Right renal pelvis (tissue), 4 donors: ENCODE measurements at regions not wholly inside any gene's neighbourhood (a gene's known extent, or its start where the extent isn't known, plus 50 kb on each side); places are given as distances from the start of the nearest gene placed in this dataset.

Experiments
- DNase-seq, 4 donors: peaks; one replicate each; pipeline ENCODE4 v3.0.0-alpha.2; 2013; ENCODE audit warnings: low read depth in 4 of 4, low spot score in 3 of 4, missing footprints in 1 of 4

DNA sequence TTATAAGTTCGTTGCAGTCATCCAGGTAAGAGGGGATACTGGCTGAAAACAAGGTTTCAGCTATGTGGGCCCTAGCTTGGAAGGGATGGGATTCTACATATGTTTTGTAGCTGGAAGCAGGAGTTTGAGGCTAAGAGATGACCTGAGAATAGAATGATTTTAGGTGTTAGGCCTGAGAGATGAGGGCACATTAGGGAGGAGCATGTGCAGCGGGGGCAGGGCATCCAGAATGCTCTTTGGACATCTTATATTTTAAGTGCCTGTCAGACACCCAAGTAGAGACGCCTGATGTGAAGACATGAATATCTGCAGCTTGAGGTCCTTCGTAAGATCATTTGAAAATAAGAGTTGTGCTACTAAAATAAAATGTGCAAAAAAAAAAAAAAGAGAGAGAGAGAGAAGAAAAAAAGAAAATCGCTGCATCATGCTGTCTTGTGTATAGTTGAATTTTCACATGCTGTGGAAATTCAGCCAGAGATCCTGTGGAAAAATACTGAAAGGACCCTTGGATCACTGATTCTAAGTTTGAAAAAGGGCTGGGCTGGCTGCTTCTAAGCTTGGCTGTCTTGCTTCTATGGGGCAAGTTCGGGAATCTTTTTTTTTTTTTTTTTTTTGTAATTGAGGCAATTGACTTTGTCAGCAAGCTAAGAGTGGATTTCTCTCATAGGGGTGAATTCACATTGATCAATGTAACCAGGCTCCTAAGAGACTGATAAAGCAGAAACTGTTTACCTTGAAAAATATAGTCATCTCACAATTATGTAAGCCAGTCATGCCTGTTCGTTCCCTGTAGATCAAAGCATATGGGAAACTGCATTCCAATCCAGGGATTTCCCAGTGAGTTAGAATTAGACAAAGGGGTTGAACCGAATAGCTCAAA, 341.0 kb upstream of the GATB start:
- no peak for DNase-seq

DNA sequence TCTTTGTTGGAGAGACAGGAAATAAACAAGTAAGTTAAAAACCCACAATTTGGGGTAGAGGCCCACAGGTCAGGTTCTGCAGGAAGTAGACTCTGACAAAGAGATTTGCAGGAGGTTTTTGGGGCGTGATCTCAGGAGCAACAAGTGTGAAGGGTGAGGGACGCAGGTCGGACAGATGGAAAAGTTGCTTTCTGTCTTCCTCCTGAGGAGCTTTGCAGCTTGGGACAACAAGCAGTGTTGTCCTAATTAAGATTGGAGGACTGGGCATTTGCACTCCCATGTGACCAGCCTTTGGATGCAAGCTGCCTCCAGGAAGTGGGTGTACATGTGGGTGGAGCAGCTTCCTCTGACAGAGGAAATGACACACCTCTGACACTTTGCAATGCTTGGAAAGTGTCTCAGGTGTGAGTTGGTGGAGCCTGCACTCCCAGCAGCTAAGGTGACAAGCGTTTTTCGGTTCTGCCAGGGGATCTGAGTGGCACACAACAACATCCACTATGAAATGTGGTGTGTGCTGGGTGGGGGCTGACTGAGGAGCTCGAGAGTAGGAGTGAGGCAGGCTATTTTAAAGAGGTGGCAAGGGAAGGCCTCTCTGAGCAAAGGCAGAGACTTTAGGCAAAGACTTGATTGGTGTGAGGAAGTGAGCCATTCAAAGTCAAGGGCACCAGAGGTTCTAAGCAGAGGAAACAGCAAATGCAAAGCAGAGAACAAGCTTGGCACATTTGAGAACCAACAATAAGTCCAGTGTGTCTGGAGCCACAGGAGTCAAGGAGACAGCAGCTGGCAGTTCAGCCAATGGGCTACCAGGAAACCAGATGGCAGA, 339.8 kb upstream of the GATB start:
- no peak for DNase-seq

DNA sequence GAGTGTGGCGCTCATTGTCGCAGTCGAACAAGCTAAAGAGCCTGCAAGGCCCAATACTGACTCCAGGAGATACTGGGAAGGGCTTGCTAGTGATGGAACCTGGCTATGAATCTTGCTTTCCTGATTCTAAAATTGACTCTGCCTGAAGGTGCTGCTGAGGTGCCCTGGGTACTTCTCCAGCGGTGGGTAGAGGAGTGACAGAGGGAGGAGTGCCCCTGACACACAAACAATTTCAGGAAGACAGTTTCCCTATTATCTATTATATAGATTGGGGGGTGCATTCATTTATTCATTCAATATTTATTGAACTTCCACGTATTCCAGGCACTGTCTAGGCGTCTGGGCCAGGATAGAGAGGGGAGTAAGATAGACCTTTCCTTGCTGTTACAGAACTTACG, 339.2 kb upstream of the GATB start:
- DNase-seq, result no peak

DNA sequence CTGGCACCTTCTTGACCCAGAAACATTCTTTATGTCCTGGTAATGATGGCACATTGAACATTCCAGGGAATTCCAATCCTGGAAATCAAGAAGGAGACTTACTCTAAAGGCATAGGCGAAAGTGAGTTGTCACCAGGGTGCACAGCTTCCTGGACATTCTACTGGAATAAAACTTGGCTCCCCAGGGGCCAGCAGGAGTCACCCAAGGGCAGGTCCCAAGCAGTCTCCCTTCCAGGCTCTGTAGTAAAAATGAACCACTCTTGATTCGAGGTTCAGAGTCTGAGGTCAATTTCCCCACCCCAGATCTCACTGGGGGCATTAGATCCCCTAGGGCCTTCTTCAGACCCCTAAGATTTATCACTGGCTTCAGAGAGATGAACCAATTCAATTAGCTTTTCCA, 338.7 kb upstream of the GATB start:
- no peak for DNase-seq

DNA sequence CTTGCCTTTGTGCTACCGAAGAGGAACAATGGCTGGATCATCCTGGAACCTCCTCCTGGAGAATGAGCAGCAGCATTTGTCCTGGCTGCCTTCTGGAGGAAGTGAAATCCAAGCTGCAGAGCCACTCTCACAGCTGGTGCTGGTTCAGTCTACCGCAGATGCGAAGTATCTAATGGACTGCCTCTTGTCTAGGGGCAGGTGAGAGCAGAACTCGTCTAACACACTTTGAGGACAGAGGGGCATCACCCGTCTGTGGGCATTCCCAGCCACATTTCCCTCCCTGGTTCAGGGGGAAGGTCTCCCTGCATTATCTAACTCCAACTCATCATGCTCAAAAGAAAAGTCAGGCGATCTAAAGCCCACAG, 338.2 kb upstream of the GATB start:
- no peak for DNase-seq

DNA sequence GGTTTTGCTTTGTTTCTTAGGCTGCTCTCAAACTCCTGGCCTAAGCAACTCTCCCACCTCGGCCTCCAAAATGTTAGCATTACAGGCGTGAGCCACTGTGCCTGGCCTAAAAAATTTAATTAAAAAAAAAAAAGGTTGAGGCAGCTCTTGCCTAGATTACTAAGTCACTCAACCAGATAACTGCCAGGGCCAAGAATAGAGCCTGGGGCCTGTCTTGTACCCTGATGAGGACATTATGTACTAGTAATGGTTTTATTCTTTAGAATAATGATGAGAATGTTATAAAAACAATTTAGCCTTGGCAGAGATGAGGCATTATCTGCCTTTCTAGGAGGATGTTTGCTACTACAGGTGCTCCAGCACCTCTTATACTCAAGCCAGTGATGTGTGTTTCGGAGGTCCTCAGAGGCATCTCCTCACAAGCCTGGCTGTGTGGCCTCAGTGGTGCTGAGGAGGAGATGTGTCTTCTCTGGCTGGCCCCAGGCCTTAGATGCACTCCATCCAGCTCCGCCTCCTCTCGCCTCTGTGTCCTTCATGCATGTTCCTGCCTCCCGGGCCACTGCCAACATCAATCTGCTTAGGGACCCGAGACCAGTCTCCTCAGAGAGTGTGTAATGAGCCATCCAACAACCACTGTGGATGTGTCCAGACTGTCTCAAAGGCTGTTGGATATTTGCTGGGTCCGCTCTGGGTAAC, 337.7 kb upstream of the GATB start:
- DNase-seq, result no peak

DNA sequence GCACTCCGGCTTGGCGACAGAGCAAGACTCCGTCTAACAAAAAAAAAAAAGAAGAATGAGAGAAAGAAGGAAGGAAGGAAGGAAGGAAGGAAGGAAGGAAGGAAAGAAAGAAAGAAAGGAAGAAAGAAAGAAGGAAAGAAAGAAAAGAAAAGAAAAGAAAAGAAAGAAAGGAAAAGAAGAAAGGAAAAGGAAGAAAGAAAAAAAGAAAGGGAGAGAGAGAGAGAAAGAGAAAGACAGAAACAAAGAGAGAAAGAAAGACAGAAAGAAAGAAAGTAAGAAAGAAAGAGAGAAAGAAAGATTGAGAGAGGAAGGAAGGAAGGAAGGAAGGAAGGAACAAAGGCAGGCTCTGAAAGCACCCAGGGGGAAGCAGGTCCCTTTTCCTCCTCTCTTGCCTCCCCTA, 336.6 kb upstream of the GATB start:
- no peak for DNase-seq

DNA sequence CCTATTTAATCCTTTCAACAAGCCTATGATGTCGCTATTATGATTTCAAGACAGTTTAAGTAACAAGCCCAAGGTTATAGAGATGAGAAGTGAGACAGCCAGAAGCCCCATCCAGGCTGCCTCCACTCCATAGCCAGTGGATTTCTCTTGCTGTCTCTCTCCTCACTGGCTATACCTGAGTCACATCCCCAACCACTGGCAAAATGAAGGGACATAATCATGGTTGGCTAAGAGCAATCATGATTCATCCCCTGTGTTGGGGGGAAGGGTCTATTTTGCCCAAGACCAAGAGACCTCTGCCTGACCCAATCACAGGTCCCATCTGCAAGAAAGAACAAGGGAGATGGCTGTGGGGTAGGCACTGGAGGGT, 334.9 kb upstream of the GATB start:
- no peak for DNase-seq

DNA sequence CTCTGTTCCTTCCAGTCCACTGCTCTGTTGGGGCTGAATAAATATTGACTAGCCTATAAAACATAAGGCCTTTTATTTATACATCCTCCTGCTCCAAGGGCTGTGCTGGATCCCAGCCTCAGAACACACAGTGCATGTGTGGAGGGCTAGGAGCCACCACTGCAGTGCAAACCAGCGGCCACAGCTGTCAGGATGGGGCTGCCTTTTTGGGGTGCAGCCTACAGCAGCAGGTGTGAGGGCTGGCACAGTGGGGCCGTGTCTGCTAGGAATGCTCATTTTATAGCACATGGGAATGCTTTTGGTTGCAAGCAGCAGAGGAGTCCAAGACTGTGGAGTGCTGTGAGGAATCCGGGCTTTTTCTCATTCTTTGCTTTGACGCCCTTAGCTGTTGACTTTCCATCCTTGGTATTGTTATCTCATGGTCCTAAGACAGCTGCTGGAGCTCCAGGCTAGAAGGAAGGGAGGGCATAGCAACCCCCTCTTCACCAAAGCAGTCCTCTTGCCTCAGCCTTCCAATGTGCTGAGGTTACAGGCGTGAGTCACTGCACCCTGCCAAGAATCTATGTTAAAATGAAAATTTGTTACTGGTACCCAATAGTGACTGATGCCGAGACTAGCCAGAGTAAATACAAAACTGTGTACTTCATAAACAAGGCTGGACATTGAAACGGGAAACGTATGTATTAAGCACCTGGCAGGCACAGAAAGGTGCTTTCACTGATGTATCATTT, 334.3 kb upstream of the GATB start:
- DNase-seq, result no peak

DNA sequence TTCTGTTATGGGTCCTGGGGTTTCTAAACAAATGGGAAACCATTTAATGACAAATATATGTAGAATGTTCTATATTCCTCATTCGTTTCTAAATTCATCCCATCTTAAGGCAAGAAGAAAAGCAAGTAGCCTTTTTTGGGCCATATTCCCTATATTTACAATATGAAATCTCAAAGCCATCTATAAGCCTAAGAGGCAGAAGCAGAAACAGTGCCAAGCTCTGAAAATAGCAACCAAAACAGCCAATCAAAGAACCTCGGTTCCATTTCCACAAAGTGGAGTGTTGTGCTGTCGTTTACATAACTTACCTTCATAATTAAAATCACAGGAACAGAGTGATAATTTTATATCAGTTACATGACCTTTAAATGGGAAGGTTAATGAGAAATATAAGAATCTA, 330.6 kb upstream of the GATB start:
- DNase-seq, result no peak

DNA sequence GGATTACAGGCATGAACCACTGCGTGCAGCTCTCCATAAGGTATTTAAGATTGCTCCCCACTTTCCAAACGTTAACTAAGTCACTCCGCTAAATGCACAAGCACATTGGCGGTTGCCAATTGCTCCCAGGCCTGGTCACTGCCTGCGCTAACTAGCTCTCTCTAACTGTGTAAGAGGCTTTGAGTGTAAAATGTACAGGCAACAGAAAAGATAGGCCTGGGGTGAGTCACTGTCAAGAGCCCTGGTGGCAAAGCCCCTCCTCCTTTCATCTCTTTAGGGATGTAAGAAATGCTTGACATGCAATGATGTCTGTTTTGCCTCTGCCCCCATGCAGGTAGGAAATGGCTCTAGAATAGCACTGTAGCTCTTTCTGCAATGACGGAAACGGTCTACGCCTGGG, 329.7 kb upstream of the GATB start:
- DNase-seq, result no peak

DNA sequence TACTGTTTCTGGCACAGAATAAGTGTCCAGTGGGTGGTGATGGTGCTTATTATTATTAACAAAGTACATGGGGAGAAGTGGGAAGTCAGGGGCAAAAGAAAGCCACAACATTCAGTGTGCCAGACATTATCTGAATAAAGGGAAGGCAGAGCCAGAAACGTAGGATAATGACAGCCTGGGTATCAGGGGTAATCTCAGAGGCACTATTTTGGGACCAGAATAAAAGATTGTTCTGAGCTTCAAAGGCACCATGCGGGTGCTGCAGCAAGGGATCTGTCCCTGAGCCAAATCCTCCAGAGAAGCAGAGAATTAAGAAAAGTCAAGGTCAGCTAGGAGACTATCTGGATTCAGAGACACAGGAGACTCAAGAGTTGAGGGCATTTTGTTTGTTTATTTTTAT, 328.8 kb upstream of the GATB start:
- no peak for DNase-seq

DNA sequence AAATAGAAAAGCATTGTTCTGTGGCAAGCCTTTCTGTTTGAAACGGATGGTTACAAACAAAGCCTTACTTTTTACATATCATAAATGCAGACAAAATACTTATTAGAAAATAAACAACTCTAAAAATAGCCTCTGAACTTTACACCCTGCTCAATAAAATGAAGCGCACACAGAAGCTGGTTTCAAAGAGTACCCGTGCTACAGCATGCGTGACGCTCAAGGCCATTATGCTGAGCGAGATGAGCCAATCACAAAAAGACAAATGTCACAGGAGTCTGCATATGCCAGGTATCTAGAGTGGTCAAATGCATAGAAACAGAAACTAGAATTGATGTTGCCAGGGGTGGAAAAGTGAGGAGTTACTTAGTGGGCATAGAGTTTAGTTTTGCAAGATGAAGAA, 326.5 kb upstream of the GATB start:
- DNase-seq, result no peak

DNA sequence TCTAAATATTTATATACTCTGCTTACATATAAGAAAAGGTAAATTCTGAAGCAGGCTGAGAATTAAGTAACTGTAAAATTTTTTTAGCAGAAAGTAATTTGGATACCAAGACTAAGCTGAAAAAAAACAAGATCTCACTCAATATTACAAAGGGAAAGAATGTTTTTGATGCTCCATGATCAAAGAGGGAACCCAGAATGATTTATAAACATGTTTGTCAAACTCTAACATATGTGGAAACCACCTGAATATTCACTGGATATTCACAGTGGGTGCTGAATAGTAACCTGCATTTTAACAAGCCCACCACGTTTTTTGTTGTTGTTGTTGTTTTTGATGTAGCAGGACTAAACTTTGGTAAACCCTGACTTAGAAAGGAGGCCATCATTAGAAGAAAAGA, 324.9 kb upstream of the GATB start:
- DNase-seq, result no peak

DNA sequence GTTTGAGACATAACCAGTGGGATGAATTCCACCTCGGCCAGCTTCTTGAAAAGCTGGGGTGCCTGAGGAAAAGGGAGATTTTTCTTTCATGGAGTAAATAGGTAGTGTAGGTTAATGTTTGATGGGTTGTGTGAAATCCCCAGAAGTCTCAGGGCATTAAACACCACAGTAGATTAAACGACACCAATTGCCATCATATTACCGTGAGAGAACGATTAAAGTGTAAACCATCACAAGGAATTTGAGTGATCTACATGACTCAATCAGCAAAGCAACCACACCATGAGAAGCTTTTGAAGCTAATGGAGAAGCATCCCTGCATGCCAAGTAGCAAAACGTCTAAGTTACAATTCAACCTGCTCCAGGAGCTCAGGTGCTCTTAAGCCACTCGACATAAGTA, 322.5 kb upstream of the GATB start:
- DNase-seq, result no peak

DNA sequence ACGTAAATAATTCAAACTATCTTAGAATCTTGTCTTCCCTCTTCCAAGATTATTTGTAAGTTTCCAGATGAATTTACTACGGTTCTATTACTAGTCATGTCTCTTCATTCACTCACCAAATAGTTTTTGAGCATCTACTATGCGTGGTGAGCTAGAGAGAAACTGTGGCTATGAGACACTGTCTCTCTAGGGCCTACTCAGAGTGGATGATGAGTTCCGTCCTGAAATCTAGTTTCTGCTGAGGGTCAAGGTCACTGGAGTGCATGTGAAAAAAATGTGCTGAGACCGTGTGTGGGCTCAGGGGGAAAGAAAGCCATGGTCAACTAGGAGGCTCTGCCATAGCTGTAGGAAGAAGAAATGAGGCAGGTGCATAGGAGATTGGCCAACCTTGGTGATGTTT, 320.2 kb upstream of the GATB start:
- no peak for DNase-seq

DNA sequence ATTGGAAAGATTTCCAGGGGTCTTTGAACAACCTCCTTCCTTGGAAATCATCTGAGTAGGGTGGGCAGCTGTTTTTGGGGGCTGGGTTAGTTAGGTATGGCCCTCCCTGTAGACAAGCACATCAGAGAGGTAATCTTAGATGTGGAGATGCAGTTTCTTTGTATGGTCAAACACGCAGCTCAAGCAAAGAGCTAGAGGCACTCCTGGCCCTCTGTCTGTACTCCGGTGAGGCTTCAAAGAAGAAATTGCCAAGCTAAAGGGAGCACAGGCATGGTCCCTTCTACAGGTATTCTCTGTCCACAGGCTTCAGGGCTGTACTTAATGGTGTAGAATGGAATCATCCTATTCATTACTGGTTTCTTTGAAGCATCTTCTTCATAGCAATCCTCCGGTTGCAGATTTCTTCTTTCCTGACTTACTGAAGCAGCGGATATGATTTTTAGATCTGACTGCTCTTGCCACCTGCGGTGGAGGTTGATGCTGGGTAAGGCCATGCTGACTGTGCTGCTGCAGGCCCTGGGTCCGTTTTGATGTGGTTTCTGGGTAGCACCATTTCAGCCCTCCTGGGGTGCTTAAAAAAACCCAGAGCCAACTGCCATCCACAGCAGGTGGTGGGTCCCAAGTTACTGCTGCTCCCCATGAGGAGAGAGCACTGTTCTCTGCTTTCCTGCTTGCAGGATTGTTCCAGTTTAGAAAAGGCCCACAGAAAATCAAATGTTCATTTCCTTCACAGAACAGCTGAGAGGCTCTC, 318.9 kb upstream of the GATB start:
- DNase-seq, result no peak

DNA sequence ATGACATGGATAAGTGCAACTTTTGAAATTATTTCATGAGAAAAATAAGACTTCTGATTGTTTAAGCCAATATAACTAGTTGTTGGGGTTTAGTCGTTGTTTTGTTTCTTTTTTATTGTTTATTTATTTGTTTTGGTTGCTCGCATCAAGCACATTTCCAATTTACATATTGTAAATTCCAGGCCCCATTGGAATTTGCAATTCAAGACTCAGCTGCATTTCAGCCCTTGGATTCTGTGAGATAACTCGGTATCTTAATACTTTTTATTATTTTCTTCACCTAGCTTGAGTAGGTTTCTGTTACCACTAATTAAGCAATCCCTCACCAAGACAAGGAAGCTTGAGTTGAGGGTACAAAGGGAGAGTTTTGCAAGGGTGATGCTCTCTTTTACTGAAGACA, 318.3 kb upstream of the GATB start:
- DNase-seq, result no peak

DNA sequence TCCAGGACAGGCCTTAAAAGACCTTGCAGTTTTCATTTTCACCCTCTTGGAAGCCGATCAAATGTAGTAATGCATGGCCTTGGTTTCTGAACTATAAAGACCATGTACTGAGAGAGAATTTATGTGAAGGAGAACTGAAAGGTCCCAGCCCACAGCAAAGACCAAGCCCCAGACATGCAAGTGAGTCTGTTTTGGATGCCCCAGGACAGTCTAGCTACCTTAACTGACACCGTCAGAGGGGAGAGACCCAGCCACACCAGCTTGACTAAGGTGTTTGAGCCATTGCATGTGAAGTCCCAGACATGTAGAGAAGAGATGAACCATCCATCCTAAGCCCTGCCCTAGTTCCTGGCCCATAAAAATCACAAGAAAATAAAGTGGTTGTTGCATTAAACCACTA, 316.8 kb upstream of the GATB start:
- DNase-seq, result no peak

DNA sequence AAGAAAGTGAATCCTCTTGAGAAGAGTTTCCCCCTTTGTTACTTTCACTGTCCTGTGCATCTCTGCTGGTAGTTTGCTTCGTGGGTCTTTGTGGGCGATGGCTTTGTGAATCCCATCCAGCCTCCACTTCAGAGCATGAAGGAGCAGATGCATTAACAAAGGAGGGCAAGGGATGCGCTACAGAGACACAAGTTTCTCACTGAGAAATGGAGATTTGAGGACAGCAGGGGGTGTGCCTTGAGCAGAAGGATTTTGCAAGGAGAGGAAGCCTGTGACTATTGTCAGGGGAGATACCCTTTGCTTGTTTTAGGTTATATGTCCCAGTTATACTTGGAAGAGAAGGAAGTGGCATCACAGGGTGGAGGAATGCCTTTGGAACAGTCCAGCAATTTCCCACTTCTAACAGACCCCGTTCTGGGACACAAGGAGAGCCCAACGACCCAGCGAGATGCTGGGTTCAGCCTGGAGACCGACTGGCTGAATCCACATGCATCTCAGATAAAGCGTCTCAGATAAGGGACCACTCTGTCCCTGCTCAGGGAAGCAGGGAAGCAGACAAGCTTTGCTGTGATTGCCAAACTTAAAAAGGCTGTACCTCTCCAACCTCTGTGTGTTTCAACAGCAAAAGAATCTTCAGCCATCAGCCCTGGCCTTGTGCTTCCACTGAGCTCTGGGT, 314.6 kb upstream of the GATB start:
- no peak for DNase-seq
